WERI-Rb-1 (cell line): ENCODE measurements at regions not wholly inside any gene's neighbourhood (a gene's known extent, or its start where the extent isn't known, plus 50 kb on each side); places are given as distances from the start of the nearest gene placed in this dataset.

Experiments
- DNase-seq: peaks from one replicate; pipeline ENCODE4 v3.0.0-alpha.2; 2020
- H3K27ac ChIP-seq: fragments of 250-450 bp; sonication (Bioruptor Pico); 2 replicates; pipeline ENCODE4 v1.5.1; 2020; ENCODE audit warnings: mild to moderate bottlenecking, moderate library complexity
- H3K27me3 ChIP-seq: fragments of 250-450 bp; sonication (Bioruptor Pico); 2 replicates; pipeline ENCODE4 v1.5.1; 2021; ENCODE audit warnings: mild to moderate bottlenecking, low read depth, moderate library complexity; ENCODE audit not compliant: insufficient read depth, severe bottlenecking
- H3K36me3 ChIP-seq: fragments of 250-450 bp; sonication (Bioruptor Pico); 2 replicates; pipeline ENCODE4 v1.5.1; 2020; ENCODE audit warnings: mild to moderate bottlenecking, moderate library complexity
- H3K4me3 ChIP-seq: 2 replicates; pipeline ENCODE4 v1.5.1; 2011; ENCODE audit warnings: low read depth, mild to moderate bottlenecking, control low read depth, low read length
- H3K9me3 ChIP-seq: fragments of 250-450 bp; sonication (Bioruptor Pico); 2 replicates; pipeline ENCODE4 v1.5.1; 2021; ENCODE audit warnings: mild to moderate bottlenecking, moderate library complexity; ENCODE audit not compliant: severe bottlenecking
- TF ChIP-seq, protein P1 (sequence below): IDR thresholded peaks from 2 replicates; pipeline ENCODE4 v1.5.1; 2011; ENCODE audit warnings: low read depth, mild to moderate bottlenecking, control low read depth, inconsistent platforms, low read length

DNA sequence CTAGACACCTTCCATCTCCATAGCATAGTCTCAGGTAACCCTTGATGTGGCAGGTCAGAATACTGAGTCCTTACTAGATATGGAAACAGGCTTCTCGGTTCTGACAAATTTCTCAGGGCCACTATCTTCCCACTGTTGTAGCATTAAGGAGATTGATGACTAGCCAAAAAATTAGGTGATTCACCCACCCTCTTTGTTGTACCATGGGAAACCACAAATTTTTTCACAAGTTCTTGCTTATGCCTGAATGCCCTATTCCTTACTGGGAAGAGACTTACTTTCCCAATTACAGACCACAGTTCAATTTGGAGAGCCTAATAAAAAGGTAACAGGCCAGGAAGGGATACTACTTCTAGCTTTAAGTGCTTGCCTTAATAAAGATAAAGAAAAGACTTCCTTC is 948.8 kb downstream of the GRM8 start:
- H3K27me3 ChIP-seq, result no peaks in the 10 kb centered on the region
- H3K9me3 ChIP-seq, result no peaks in the 10 kb centered on the region
- H3K27ac ChIP-seq, result no peak overlapping the region
- no peaks in the 10 kb centered on the region for H3K36me3 ChIP-seq
- DNase-seq, result no peak
- TF ChIP-seq, protein P1, sequence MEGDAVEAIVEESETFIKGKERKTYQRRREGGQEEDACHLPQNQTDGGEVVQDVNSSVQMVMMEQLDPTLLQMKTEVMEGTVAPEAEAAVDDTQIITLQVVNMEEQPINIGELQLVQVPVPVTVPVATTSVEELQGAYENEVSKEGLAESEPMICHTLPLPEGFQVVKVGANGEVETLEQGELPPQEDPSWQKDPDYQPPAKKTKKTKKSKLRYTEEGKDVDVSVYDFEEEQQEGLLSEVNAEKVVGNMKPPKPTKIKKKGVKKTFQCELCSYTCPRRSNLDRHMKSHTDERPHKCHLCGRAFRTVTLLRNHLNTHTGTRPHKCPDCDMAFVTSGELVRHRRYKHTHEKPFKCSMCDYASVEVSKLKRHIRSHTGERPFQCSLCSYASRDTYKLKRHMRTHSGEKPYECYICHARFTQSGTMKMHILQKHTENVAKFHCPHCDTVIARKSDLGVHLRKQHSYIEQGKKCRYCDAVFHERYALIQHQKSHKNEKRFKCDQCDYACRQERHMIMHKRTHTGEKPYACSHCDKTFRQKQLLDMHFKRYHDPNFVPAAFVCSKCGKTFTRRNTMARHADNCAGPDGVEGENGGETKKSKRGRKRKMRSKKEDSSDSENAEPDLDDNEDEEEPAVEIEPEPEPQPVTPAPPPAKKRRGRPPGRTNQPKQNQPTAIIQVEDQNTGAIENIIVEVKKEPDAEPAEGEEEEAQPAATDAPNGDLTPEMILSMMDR, result no peak
- no peak overlapping the region for H3K4me3 ChIP-seq

DNA sequence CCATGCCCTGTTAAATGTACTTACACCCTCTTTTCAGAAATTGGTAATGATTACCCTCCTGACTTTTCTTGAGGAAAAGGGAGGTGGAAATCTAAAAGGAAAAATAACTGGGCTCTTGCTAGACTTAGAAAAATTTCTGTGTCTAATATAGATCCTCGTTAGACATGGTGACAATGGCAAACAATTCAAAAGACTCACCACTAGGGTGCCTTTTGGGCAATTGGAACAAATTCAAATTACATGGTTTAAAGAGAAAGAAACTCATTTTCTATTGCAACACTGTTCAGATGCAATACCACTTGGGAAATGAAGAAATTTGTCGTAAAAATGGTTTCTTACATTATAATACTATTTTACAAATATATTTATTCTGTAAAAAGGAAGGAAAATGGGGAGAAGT is 950.1 kb downstream of the GRM8 start:
- Histone ChIP-seq H3K9me3 (no peaks in the 10 kb centered on the region), H3K36me3 (no peaks in the 10 kb centered on the region), H3K27ac (no peak overlapping the region), H3K4me3 (no peak overlapping the region), H3K27me3 (no peaks in the 10 kb centered on the region)
- DNase-seq, result no peak
- TF ChIP-seq, protein P1, result no peak

DNA sequence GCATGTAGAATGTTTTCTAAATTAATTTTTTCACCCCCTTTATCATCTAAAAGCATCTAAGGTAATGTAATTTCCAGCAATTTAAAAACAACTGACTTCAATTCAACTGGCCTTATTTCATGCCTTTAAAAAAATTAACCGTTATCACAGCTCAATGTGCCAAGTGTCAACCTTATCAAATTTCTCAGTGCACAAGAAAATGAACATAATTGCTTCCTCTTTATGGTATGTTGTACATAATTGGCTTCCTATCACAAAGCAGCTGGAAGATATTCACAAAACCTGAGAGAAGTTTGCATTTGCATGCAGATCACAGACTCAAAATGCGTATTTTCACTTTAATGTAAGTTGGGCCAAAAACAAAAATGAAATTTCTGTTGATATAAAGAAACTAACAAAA is 966.4 kb downstream of the GRM8 start:
- Histone ChIP-seq H3K9me3 (no peaks in the 10 kb centered on the region), H3K27ac (no peak overlapping the region), H3K27me3 (no peaks in the 10 kb centered on the region), H3K36me3 (no peaks in the 10 kb centered on the region), H3K4me3 (no peak overlapping the region)
- no peak for DNase-seq
- TF ChIP-seq, protein P1, result no peak

DNA sequence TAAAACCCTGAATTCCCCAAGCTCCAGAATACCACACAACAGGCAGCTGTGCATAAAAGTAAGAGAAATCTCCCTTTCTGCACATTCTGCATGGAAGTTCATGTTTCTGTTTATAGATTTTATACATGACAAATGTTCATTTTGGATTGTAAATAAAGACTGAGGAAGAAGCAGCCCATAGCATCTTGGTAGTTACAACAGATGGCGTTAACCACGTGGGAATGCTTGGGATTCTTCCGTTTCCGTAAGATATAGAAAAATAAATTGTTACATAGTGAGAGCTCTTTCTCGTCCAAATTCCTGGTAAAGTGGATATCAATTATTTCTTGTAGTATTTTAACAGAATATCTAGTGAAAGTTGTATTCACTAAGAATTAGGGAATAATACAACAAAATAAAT is 1016.5 kb downstream of the GRM8 start:
- TF ChIP-seq, protein P1, result no peak
- no peak overlapping the region for H3K4me3 ChIP-seq
- H3K9me3 ChIP-seq, result no peaks in the 10 kb centered on the region
- H3K27me3 ChIP-seq, result no peaks in the 10 kb centered on the region
- no peak overlapping the region for H3K27ac ChIP-seq
- H3K36me3 ChIP-seq, result no peaks in the 10 kb centered on the region
- no peak for DNase-seq

DNA sequence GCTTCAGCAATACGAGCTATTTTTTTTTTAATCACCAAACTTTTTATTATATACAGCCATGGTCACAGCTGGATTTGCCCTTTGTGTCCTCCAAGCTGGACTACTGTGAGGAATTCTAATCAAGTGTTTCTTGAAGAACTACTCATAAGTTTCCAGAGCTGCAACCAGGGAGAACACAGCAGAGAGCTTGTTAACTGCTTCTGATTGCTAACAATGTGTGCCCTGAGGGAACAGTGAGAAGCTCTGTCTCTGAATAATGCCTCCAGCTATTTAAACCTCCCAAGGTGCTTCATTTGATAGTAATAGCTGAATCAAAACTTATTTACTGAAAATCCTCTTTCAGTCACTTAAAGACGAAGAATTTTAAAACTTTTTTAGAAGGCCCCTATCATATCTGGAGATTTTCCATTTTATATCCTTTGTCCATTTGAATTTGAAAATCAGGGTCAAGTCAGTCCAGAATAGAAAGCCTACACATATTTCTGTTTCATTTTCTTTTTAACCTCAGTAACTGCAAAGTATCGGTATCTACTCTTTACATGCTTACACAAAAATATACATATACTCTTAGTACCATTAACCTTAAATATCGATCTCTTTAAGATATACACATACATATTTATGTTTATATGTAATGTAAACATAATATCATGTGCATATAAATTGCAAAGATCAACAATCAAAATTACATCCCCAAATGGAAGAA is 1024.2 kb downstream of the GRM8 start:
- TF ChIP-seq, protein P1, result no peak

DNA sequence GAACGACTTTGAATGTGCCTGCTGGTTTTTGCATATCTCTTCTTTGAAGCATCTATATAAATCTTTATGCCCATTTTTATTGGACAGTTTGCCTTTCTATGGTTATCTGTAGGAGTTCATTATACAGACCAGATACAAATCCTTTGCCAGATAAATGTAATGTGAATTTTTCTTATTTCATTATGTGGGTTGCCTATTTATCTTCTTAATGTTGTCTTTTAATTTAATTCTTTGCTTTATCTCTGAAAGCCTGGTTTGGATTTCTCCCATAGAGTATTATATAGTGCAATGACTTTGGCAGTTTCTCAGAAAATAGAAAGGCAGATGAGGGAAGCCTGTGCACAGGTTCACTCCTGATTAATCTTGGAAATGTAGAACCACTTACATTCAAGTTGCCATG is 1025.1 kb downstream of the GRM8 start:
- H3K4me3 ChIP-seq, result no peak overlapping the region
- no peak for DNase-seq

More for the DNA sequence above, 1024.2 kb downstream of the GRM8 start:
- Histone ChIP-seq H3K27me3 (no peaks in the 10 kb centered on the region), H3K4me3 (no peak overlapping the region), H3K27ac (no peak overlapping the region), H3K36me3 (no peaks in the 10 kb centered on the region), H3K9me3 (no peaks in the 10 kb centered on the region)
- DNase-seq, result no peak

More for the DNA sequence above, 1025.1 kb downstream of the GRM8 start:
- Histone ChIP-seq H3K36me3 (no peaks in the 10 kb centered on the region), H3K27me3 (no peaks in the 10 kb centered on the region), H3K9me3 (no peaks in the 10 kb centered on the region), H3K27ac (no peak overlapping the region)
- TF ChIP-seq, protein P1, result no peak
